ENCODE measurements at regions not wholly inside any gene's neighbourhood (a gene's known extent, or its start where the extent isn't known, plus 50 kb on each side); places are given as distances from the start of the nearest gene placed in this dataset.
A peak's percentile ranks its signal among the peaks of the same experiment; 100 is the strongest.
"Not testable (repeated sequence)": the region's sequence is repeated elsewhere in the genome, so short reads cannot be mapped to it uniquely, and the experiment has no call there.

DNA sequence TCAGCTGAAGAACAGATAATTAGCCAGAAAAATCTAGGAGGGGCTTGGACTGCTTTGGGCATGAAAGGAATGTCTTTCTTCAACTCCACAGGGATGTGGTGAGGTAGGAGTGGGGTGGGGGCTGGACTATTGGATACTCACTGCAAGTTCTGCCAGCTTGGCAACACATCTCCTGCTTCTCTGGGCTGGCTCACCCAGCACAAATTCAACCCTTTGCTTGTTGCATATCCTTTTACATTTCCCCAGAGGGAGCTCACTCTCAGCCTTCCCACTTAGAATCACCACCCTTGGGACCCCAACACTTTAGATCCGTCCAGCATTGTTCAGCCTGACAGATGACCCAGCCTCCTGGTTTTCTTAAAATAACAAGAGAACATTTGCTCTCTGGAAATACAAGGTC, 120.6 kb downstream of the KDR start:
- H3K4me3 ChIP-seq, result no peak overlapping the region
- no peaks in the 10 kb centered on the region for H3K27me3 ChIP-seq
- no peak overlapping the region for H3K27ac ChIP-seq
- no peak for TF ChIP-seq CTCF (IDR thresholded peaks at IDR 0.05)
- no peaks in the 10 kb centered on the region for H3K36me3 ChIP-seq
- H3K9me3 ChIP-seq, result no peaks in the 10 kb centered on the region
- DNase-seq (ENCODE audit: low spot score in 2 of 2), result no peak
- peaks cover 0 to 6% of the 10 kb centered on the region in 2 donors for H3K4me1 ChIP-seq
- intact Hi-C loops (cut with DNase I), result loop anchor here (5.0 to 10.0 kb wide), 2 partner anchors 122 to 550 kb away; partner anchors contain the start of gene KDR

- intact Hi-C loops (cut with DNase I), result loop anchor here (5.0 to 10.0 kb wide), 2 partner anchors 125 to 552 kb away; partner anchors contain the start of gene KDR
- H3K4me1 ChIP-seq, result peaks cover 0 to 6% of the 10 kb centered on the region in 2 donors
- no peaks in the 10 kb centered on the region for H3K9me3 ChIP-seq
- H3K4me3 ChIP-seq, result no peak overlapping the region
- no peak for TF ChIP-seq CTCF (IDR thresholded peaks at IDR 0.05)
- no peak overlapping the region for H3K27ac ChIP-seq
- no peaks in the 10 kb centered on the region for H3K27me3 ChIP-seq
- no peaks in the 10 kb centered on the region for H3K36me3 ChIP-seq
- DNase-seq (ENCODE audit: low spot score in 2 of 2), result no peak
Observed at GRCh38 chr4:55002431-55002830, 123.0 kb downstream of the KDR start.

DNA sequence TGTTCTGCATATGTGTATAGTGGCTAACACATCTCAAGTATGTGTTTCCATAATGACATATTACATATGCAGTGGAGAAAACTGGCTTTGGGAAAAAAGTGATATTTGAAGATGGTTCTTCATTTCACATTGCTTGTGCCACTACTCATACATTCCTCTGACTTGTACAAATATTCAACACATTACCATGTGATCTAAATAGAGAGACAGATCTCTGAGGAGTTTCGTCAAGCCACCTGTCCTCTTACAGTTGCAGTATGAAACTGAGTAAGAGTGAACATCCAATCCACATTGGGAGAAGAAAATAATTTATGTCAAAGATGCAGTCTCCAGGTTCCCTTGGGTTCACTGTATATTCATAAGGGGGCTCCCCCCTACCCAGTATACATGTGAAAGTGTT, 123.9 kb downstream of the KDR start:
- no peaks in the 10 kb centered on the region for H3K36me3 ChIP-seq
- no peaks in the 10 kb centered on the region for H3K27me3 ChIP-seq
- no peaks in the 10 kb centered on the region for H3K9me3 ChIP-seq
- peaks cover 0 to 6% of the 10 kb centered on the region in 2 donors for H3K4me1 ChIP-seq
- no peak overlapping the region for H3K4me3 ChIP-seq
- no peak for TF ChIP-seq CTCF (IDR thresholded peaks at IDR 0.05)
- intact Hi-C loops (cut with DNase I), result loop anchor here (5.0 to 10.0 kb wide), 2 partner anchors 126 to 553 kb away; partner anchors contain the start of gene KDR
- no peak overlapping the region for H3K27ac ChIP-seq
- DNase-seq (ENCODE audit: low spot score in 2 of 2), result no peak

DNA sequence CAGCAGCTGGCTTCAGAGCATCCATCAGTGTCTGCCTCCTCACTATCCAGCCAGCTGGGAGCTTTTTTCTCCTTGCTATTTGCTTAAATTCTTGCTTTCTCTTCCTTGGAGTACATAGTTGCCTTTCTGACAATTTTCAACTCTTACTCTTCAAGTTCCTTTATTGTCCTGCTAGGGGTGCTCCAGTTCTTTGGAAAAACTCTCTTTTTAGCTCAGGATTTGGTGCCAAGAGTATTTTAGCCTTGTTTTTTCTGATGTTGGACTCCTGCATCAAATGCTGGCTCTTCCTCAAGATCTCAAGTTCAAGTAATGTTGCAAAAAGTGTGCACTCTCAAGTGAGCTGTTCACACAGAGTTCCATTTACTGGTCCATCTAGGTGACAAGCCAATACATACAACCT, 126.4 kb downstream of the KDR start:
- no peak overlapping the region for H3K27ac ChIP-seq
- no peak overlapping the region for H3K4me3 ChIP-seq
- H3K4me1 ChIP-seq, result no peaks in the 10 kb centered on the region
- TF ChIP-seq CTCF (IDR thresholded peaks at IDR 0.05), result peak in 2 of 3 experiments; percentile 38 to 62
- intact Hi-C loops (cut with DNase I), result loop anchor here (2.0 kb wide), 1 partner anchor 322 kb away; no protein-coding TSS in a partner anchor
- no peaks in the 10 kb centered on the region for H3K9me3 ChIP-seq
- no peaks in the 10 kb centered on the region for H3K36me3 ChIP-seq
- H3K27me3 ChIP-seq, result no peaks in the 10 kb centered on the region
- no peak for DNase-seq (ENCODE audit: low spot score in 2 of 2)

DNA sequence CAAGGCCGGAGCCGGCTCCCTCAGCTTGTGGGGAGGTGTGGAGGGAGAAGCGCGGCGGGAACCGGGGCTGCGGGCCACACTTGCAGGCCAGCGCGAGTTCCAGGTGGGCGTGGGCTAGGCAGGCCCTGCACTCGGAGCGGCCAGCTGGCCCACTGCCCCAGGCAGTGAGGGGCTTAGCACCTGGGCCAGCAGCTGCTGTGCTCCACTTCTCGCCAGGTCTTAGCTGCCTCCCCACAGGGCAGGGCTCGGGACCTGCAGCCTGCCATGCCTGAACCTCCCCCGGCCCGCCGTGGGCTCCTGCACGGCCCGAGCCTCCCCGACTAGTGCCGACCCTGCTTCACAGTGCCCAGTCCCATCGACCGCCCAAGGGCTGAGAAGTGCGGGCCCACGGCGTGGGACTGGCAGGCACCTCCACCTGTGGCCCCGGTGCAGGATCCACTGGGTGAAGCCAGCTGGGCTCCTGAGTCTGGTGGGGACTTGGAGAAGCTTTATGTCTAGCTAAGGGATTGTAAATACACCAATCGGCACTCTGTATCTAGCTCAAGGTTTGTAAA, 131.8 kb downstream of the KDR start:
- H3K4me3 ChIP-seq; H3K36me3 ChIP-seq; H3K27me3 ChIP-seq; H3K4me1 ChIP-seq; DNase-seq (ENCODE audit: low spot score in 2 of 2); H3K27ac ChIP-seq; intact Hi-C loops (cut with DNase I); H3K9me3 ChIP-seq: not testable (repeated sequence)

GRCh38 chr4:54992266-54992665, 133.1 kb downstream of the KDR start:
- no peak for TF ChIP-seq CTCF (IDR thresholded peaks at IDR 0.05)
- Histone ChIP-seq H3K27ac (no peak overlapping the region), H3K4me3 (no peak overlapping the region), H3K36me3 (no peaks in the 10 kb centered on the region), H3K27me3 (no peaks in the 10 kb centered on the region), H3K9me3 (no peaks in the 10 kb centered on the region), H3K4me1 (no peaks in the 10 kb centered on the region)
- intact Hi-C loops (cut with DNase I), result no loop called here
- no peak for DNase-seq (ENCODE audit: low spot score in 2 of 2)

Data from ascending aorta (tissue), 2 donors.